ENCODE measurements at regions not wholly inside any gene's neighbourhood (a gene's known extent, or its start where the extent isn't known, plus 50 kb on each side); places are given as distances from the start of the nearest gene placed in this dataset.
"Not testable (repeated sequence)": the region's sequence is repeated elsewhere in the genome, so short reads cannot be mapped to it uniquely, and the experiment has no call there.

DNA sequence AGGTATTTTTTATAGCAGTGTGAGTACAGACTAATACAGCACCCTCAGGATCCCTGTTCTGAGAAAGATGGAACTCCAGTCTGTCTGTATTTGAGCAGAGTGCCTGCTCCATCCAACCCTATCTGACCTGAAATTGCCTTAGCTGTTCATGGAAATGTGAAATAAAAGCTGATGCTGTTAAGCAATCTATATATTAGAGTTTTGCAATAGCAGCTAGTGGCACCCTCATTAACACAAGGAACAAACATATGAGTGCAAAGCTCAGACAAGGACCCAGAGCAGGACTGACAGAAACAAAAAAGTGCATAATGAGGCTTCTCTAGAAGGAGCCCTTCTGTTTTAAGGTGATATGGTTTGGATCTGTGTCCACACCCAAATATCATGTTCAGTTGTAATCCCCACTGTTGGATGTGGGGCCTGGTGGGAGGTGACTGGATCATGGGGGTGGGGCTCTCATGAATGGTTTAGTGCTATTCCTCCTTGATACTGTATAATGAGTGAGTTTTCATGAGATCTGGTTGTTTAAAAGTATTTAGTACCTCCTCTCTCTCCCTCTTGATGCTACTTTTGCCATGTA, 272.9 kb upstream of the KLF3 start:
- intact Hi-C loops (cut with DNase I): no loop called here
- DNase-seq (ENCODE audit: low spot score): no peak

DNA sequence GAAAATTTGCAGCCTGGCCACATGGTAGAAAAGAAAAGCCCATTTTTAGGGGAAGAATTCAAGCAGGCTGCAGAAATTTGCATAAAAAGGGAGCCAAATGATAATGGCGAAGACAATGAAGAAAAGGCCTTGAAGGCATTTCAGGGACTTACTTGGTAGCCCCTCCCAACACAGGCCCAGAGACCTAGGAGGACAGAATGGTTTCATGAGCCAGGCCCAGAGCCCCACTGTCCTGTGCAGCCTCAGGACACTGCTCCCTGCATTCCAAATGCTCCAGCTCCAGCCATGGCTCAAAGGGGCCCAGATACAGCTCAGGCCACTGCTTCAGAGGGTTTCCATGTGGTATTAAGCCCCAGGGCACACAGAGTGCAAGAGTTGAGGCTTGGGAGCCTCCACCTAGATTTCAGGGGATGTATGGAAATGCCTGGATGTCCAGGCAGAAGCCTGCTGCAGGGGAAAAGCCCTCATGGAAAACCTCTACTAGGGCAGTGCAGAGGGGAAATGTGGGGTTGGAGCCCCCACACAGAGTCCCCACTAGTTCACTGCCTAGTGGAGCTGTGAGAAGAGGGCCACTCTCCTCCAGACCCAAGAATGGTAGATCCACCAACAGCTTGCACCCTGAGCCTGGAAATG, 271.7 kb upstream of the KLF3 start:
- no peak for DNase-seq (ENCODE audit: low spot score)
- intact Hi-C loops (cut with DNase I): no loop called here

DNA sequence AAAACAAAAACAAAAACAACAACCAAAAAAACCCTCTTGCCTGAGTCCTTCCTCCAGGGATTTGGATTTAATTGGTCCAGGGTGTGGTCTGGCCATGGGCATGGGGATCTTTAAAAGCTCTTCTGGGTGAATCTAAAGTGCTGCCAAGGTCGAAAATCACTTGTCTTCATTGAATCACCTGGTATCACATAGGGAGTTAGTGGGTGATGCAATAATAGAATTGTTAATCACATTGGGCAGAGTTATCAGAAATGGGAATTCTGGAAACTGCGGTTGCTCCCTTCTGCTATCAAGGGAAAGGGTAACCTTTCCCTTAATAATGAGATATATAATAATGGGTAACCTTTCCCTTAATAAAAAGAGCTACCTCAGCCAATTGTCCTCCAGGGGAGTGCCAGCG, 267.9 kb upstream of the KLF3 start:
- intact Hi-C loops (cut with DNase I): no loop called here
- DNase-seq (ENCODE audit: low spot score): no peak

DNA sequence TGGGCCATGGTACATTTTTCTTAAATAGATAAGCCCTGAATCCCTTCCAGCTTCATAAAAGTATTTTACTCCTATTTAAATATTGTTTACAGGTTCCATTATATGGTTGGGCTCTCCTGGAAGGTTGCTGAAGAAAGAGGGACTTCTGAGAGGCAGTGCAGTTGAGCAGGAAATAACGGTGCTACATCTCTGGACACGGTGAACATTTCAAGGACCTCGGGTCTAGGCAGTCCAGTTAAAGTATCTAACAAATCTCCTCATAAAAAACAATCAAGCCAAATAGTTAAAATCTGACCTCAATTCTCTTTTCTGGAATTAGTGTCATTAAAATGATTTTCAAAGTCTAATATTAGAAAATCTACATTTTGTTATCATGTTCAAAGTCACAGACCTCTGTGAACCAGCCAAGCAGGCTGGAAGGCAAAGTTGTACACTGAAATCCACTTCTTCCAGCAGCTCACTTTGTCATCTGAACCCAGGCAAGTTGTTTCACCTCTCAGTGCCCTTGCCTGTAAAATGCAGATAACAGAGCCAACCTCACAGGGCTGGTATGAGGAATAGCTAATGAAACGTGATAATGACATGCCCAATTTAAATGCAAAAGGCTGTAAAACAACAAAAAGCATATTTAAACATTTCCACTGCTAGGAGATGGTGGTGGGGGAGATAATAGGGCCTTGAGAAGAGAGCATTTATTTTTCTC, 267.0 kb upstream of the KLF3 start:
- intact Hi-C loops (cut with DNase I): no loop called here
- DNase-seq (ENCODE audit: low spot score): no peak

DNA sequence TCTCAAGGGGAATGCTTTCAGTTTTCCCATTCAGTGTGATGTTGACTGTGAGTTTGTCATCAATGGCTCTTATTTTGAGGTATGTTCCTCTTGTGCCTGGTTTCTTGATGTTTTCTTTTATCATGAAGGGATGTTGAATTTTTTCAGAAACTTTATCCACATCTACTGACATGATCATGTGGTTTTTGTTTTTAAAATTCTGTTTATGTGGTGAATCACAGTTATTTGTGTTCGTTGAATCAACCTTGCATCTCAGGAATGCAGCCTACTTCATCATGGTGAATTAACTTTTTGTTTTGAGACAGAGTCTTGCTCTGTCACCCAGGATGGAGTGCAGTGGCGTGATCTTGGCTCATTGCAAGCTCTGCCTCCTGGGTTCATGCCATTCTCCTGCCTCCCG, 263.1 kb upstream of the KLF3 start:
- DNase-seq (ENCODE audit: low spot score): no peak
- intact Hi-C loops (cut with DNase I): no loop called here

DNA sequence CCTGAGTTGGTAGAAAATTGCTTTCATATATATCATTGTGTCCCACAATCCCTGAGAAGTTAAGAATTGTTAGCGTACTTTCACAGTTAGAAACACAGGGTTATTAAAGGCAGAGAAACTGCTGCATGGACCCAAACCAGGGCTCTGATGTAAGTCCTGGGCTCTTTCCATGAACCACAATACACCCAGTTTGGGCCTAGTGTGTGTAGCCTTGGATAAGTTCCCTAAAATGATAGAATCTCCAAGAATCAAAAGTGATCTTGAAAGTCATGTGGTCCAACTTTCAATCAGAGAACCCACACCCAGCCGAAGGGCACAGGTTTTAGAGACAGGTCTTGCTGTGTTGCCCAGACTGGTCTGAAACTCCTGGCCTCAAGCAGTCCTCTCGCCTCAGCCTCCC, 257.8 kb upstream of the KLF3 start:
- intact Hi-C loops (cut with DNase I): no loop called here
- DNase-seq (ENCODE audit: low spot score): no peak

DNA sequence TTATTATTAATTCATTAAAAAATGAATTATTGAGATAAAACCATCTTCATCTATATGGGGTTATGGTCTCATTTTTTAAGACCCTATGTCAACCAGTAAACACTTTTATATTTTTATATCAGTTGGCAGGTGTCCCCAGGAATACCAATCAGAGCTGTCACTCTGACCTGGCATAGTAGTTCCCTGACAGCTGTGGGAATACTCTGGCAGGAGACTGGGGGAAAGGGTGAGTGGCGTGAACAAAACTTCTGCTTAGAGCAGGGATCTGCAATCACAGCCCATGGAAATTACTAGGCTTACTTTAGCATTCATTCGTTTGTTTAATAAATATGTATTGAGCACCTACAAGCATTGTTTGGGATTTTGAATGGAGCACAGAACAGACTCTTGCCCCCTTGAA, 254.1 kb upstream of the KLF3 start:
- DNase-seq (ENCODE audit: low spot score): no peak
- intact Hi-C loops (cut with DNase I): no loop called here

DNA sequence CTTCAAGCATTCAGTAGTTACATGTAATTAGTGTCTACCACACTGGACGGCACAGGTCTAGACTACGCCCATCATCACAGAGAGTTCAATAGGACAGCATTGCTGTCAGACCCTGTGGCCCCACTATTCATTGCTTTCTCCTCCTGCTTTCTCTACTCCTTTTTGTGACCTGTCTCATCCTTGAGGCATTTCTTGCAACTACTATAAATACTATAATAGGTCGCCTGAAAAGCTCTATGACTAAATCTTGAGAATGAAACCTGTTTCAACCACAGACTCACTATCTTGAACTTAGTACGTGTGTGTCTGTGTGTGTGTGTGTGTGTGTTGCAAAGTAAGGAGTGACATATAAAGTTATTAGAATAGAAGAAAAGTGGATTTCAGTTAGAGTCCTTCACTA, 252.9 kb upstream of the KLF3 start:
- intact Hi-C loops (cut with DNase I): no loop called here
- no peak for DNase-seq (ENCODE audit: low spot score)

DNA sequence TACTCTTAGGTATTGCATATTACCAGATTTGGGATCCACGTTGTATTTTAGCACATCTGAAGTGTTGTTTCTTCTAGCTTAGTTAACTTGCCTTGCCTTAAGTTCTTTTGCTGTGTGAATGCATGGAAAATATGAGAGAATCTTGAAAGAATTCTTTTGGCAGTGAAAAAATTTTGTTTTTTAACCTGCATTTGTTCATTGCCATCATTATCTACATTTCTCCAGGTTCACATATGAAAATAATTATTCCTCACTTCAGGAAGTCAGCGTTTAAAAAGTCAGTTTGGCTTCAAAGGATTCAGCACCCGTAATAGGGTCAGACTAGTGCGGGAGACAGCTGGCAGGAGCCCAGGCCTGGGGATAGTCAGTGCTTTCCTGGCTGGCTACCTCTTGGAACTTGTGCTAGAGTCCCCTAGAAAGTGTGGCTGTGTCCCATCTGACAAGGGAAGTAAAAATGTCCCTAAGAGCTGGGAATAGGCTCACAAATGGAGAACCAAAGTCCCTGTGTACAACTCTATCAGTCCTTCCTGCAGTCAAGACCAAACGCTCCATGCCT, 251.9 kb upstream of the KLF3 start:
- intact Hi-C loops (cut with DNase I): no loop called here

DNA sequence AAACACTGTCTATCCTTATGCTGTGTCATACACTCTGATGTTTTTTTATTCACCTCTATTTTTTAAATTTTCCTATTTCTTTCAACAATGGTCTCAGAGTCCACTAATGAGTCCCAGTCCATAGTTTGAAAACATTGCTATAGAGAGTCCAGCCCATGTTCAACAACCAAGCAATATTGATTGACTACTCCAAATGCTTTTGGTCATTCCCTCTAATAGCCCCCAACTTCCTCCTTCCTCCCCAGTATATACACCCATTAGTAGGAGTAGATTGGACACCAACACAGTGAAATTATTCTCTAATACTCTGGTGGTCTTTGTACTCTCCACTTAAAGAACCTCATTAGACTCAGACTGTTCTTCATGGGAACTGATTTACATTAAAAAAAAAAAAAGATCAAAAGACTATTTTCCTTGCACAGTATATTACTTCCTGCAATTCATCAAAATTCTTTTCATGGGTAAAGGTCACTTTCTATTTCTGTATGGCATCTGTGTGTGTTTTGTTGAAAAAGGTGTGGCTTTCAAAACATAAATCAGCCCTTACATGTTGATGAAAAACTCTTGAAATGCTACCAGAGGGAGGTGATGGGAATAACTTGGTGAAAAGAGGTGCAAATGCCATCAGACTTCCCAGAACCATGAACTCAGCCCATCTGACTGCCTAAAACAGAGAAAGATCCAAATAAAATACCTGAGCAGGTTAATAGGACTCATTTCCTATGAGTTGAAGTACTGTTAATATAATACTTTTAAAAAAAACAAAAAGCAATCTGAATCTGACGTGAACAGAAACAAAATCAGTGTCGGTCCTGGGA, 250.3 kb upstream of the KLF3 start:
- no peak for DNase-seq (ENCODE audit: low spot score)
- intact Hi-C loops (cut with DNase I): no loop called here

More for the DNA sequence above, 251.9 kb upstream of the KLF3 start:
- DNase-seq (ENCODE audit: low spot score): no peak

DNA sequence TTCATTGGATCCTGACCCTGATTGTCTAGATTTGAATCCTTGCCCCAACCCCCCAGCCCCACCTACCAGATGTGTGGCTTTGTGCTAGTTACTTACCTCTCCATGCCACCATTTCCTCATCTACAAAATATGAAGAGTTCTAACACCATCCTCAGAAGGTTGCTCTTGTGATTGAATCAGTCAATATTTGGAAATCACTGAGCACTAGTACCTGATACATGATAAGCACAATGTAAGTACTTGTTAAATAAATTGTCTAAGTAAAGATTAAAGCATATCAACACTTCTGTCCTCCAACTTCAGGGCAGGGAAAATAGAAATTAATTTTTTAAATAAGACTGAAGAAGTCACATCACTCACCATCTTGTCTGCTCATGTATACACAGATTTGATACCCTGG, 249.6 kb upstream of the KLF3 start:
- intact Hi-C loops (cut with DNase I): no loop called here

DNA sequence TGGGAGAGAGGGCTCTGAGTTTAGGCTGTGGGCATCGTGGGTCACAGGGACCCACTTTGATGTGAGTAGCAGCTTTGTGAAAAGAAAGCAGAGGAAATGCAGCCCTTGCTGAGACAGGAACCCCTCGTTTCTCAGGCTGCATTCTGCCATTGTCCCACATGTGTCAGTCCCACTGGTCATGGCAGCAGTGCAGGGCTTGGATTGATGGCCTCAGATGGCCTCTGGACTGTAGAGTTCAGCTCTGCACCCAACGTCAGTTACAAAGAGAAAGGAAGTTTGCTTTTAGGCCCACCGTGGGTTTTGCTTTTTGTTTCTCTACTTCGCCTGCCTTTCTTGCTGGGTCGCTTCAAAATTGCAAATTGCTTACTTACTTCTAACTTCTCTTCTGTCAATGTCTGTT, 248.3 kb upstream of the KLF3 start:
- intact Hi-C loops (cut with DNase I): no loop called here

More for the DNA sequence above, 249.6 kb upstream of the KLF3 start:
- DNase-seq (ENCODE audit: low spot score): no peak

DNA sequence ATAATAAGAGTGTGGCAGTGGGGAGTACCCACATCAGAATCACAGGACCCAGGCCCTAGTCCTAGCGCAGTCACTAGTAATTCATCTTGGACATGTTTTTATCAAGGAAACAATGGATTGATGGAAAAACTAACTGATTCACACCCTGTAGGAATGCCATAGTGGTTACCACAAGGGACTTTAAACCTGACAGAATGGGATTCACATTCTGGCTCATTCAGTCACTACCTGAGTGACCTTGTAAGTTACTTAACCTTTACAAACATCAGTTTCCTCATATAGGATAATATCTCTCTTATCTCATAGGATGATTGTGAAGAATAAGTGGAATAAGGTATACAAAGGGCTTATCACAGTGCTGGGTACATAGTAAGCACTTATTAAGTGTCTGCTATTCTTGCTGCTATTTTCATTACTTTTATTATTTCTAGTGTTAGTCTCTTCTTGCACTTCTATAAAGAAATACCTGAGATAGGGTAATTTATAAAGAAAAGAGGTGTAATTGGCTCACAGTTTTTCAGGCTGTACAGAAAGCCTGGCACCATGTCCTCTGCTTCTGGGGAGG, 247.5 kb upstream of the KLF3 start:
- DNase-seq (ENCODE audit: low spot score): no peak
- intact Hi-C loops (cut with DNase I): no loop called here

More for the DNA sequence above, 248.3 kb upstream of the KLF3 start:
- DNase-seq (ENCODE audit: low spot score): no peak

DNA sequence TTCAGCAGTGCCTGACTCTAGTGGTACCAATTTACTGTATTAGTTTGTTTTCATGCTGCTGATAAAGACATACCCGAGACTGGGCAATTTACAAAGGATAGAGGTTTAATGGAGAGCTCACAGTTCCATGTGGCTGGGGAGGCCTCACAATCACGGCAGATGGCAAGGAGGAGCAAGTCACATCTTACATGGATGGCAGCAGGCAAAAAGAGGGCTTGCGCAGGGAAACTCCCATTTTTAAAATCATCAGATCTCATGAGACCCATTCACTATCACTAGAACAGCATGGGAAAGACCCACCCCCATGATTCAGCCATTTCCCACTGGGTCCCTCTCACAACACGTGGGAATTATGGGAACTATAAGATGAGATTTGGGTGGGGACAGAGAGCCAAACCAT, 243.7 kb upstream of the KLF3 start:
- not testable (repeated sequence) for DNase-seq (ENCODE audit: low spot score)

DNA sequence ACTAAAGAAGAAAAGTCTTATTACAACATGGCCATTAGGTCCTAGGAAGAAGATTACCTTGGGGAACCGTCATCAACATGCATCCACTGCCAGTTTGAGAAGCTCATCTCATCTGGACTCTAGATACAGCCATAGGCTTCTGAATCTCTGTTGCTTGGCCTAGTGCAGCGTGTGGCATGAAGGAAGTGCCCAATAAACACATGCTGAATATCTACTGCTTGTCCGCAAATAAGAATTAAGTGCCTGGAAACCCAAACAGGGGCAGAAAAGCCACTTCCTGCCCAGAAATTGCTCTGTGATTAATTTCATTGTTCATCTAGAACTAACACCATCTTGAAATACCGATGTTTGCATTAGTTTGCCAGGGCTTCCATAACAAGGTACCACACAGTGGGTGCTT, 241.1 kb upstream of the KLF3 start:
- DNase-seq (ENCODE audit: low spot score): no peak
- intact Hi-C loops (cut with DNase I): no loop called here

More for the DNA sequence above, 243.7 kb upstream of the KLF3 start:
- intact Hi-C loops (cut with DNase I): not testable (repeated sequence)

DNA sequence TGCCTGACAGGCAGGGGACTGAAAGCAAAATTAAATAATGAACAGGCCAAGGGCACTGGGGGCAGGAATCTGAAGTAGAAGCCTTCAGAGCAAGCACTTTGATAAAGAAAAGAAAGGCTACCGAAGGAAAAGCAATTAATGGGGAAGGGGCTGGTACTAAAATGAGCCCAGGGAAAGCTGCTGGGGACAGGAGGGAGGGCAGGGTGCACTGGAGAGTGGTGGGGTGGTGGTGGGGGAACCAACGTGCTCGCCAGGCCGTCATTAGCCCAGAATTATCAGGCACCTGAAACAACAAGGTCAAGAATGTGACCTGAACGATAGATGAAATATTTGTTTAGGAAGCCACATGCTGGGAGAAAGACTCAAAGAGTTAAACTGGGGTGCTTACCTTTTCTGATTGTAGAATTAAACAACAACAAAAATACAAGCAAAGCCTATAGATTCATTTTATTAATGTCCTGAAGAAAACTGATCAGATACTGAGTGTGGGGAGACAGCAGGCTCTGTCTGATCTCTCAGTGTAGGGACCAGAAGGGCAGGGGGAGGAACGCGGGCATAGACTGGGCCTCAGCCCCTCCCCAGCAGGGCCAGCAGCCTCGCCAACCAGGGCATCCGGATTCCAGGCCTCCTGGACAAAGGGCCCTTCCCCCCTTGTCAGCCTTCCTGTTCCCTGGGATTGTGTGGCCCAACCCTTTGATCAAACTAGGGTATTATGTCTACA, 239.7 kb upstream of the KLF3 start:
- intact Hi-C loops (cut with DNase I): no loop called here

DNA sequence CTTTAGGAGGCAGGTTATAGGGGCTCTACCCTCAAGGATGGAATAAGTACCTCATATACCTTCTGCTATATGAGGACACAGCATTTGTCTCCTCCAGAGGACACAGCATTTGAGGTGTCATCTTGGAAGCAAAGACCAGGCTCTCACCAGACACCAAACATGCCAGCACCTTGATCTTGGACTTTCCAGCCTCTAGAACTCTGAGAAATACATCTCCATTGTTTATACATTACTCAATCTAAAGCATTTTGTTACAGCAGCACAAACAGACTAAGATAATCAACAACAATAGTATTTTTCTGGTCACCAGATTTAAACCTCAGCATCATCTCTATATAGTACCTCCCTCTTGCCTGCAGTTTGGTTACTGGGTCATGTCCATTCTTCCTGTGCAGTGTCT, 237.5 kb upstream of the KLF3 start:
- intact Hi-C loops (cut with DNase I): no loop called here
- DNase-seq (ENCODE audit: low spot score): no peak

More for the DNA sequence above, 239.7 kb upstream of the KLF3 start:
- no peak for DNase-seq (ENCODE audit: low spot score)

DNA sequence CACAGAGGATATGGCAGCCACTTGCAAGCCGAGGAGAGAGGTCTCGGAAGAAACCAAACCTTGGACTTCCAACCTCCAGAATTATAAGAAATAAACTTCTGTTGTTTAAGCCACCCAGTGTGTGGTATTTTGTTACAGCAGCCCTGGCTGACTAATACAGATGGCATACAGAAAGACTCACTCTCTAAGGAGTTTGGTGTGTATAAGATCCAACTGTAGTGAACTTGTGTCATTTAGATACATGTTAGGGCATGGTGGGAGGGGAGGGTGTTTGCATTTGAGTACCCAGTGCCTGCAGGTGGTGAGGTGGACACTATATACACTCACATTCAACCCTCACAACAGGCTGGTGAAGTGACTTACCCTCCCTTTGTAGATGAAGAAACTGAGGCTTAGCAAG, 233.2 kb upstream of the KLF3 start:
- no peak for DNase-seq (ENCODE audit: low spot score)
- intact Hi-C loops (cut with DNase I): no loop called here
